ENCODE measurements at regions not wholly inside any gene's neighbourhood (a gene's known extent, or its start where the extent isn't known, plus 50 kb on each side); places are given as distances from the start of the nearest gene placed in this dataset.
A peak's percentile ranks its signal among the peaks of the same experiment; 100 is the strongest.

GRCh38 chr3:161607056-161607455 lies 110.4 kb downstream of the OTOL1 start:
- Histone ChIP-seq H3K4me3 (ENCODE audit: low read depth, low read length) (no peak overlapping the region), H3K27me3 (replicated peaks; ENCODE audit: control insufficient read depth, insufficient read depth, low read length) (no peaks in the 10 kb centered on the region), H3K4me1 (no peaks in the 10 kb centered on the region), H3K36me3 (ENCODE audit: control insufficient read depth, insufficient read depth, low read length) (no peaks in the 10 kb centered on the region), H3K9me3 (no peaks in the 10 kb centered on the region)
- Mint-ChIP-seq H3K36me3 (ENCODE audit: insufficient read depth, unreplicated experiment) (no peaks in the 10 kb centered on the region), H3K9me3 (ENCODE audit: unreplicated experiment) (no peaks in the 10 kb centered on the region), H3K27me3 (ENCODE audit: insufficient read depth, unreplicated experiment) (no peaks in the 10 kb centered on the region), H3K27ac (ENCODE audit: unreplicated experiment) (no peak overlapping the region), H3K4me3 (ENCODE audit: unreplicated experiment) (no peak overlapping the region), H3K4me1 (ENCODE audit: low read depth, unreplicated experiment) (no peaks in the 10 kb centered on the region)
- no peak for TF ChIP-seq CTCF (IDR thresholded peaks at IDR 0.05; ENCODE audit: insufficient read depth in 1 of 2, low read depth in 1 of 2, low read length in 1 of 2, severe bottlenecking in 1 of 2, unreplicated experiment in 1 of 2)
- CTCF ChIA-PET: no interaction called here
- intact Hi-C loops (cut with micrococcal nuclease; ENCODE audit: unreplicated experiment): no loop called here
- no peak for DNase-seq
- POLR2A ChIA-PET: no interaction called here
- BruUV-seq (replicated peaks): no TSS peak

GRCh38 chr3:161619351-161619750 lies 122.7 kb downstream of the OTOL1 start:
- H3K27ac Mint-ChIP-seq (ENCODE audit: unreplicated experiment): no peak overlapping the region
- Histone ChIP-seq H3K4me3 (ENCODE audit: low read depth, low read length) (no peak overlapping the region), H3K27me3 (replicated peaks; ENCODE audit: control insufficient read depth, insufficient read depth, low read length) (no peaks in the 10 kb centered on the region), H3K4me1 (no peaks in the 10 kb centered on the region), H3K9me3 (no peaks in the 10 kb centered on the region), H3K36me3 (ENCODE audit: control insufficient read depth, insufficient read depth, low read length) (no peaks in the 10 kb centered on the region)
- no TSS peak for BruUV-seq (replicated peaks)
- DNase-seq: no peak
- ChIA-PET POLR2A (interaction anchor here (0.7 kb wide), 1 partner anchor 93 kb away, joined by 3 read pairs; no protein-coding TSS in a partner anchor), CTCF (no interaction called here)
- H3K4me1 Mint-ChIP-seq (ENCODE audit: low read depth, unreplicated experiment): no peaks in the 10 kb centered on the region
- H3K36me3 Mint-ChIP-seq (ENCODE audit: insufficient read depth, unreplicated experiment): no peaks in the 10 kb centered on the region
- H3K9me3 Mint-ChIP-seq (ENCODE audit: unreplicated experiment): no peaks in the 10 kb centered on the region
- intact Hi-C loops (cut with micrococcal nuclease; ENCODE audit: unreplicated experiment): no loop called here
- H3K27me3 Mint-ChIP-seq (ENCODE audit: insufficient read depth, unreplicated experiment): peaks cover 5% of the 10 kb centered on the region
- H3K4me3 Mint-ChIP-seq (ENCODE audit: unreplicated experiment): no peak overlapping the region
- TF ChIP-seq CTCF (IDR thresholded peaks at IDR 0.05; ENCODE audit: insufficient read depth in 1 of 2, low read depth in 1 of 2, low read length in 1 of 2, severe bottlenecking in 1 of 2, unreplicated experiment in 1 of 2): no peak

GRCh38 chr3:161630794-161631193 lies 134.2 kb downstream of the OTOL1 start:
- Mint-ChIP-seq H3K4me3 (ENCODE audit: unreplicated experiment) (no peak overlapping the region), H3K36me3 (ENCODE audit: insufficient read depth, unreplicated experiment) (no peaks in the 10 kb centered on the region), H3K27ac (ENCODE audit: unreplicated experiment) (no peak overlapping the region), H3K4me1 (ENCODE audit: low read depth, unreplicated experiment) (no peaks in the 10 kb centered on the region), H3K9me3 (ENCODE audit: unreplicated experiment) (no peaks in the 10 kb centered on the region), H3K27me3 (ENCODE audit: insufficient read depth, unreplicated experiment) (peaks cover 6% of the 10 kb centered on the region)
- no peak for TF ChIP-seq CTCF (IDR thresholded peaks at IDR 0.05; ENCODE audit: insufficient read depth in 1 of 2, low read depth in 1 of 2, low read length in 1 of 2, severe bottlenecking in 1 of 2, unreplicated experiment in 1 of 2)
- POLR2A ChIA-PET: no interaction called here
- CTCF ChIA-PET: no interaction called here
- Histone ChIP-seq H3K9me3 (no peaks in the 10 kb centered on the region), H3K36me3 (ENCODE audit: control insufficient read depth, insufficient read depth, low read length) (no peaks in the 10 kb centered on the region), H3K27me3 (replicated peaks; ENCODE audit: control insufficient read depth, insufficient read depth, low read length) (no peaks in the 10 kb centered on the region), H3K4me3 (ENCODE audit: low read depth, low read length) (no peak overlapping the region), H3K4me1 (no peaks in the 10 kb centered on the region)
- DNase-seq: peak in 1 of 2 experiments; percentile 4
- intact Hi-C loops (cut with micrococcal nuclease; ENCODE audit: unreplicated experiment): no loop called here
- BruUV-seq (replicated peaks): no TSS peak
